ENCODE measurements at regions not wholly inside any gene's neighbourhood (a gene's known extent, or its start where the extent isn't known, plus 50 kb on each side); places are given as distances from the start of the nearest gene placed in this dataset.

DNA sequence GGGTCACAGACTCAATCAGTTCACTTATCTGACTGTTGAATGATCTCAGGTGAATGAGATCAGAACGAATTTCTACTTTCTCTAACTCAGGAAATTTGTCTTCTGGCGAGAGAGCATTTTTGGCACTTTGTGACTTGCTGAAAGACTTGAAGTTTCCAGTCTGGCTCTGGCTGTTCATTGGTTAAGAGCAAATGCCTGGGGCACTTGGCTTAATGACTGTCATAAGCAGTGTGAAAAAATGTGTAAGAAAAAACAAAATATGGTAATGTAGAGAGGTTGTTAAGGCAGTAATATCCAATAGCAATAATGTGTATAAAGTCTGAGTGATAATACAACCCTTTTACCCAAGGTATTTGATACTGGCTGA lies 71.3 kb upstream of the PGRMC2 start:
- no peak for DNase-seq

DNA sequence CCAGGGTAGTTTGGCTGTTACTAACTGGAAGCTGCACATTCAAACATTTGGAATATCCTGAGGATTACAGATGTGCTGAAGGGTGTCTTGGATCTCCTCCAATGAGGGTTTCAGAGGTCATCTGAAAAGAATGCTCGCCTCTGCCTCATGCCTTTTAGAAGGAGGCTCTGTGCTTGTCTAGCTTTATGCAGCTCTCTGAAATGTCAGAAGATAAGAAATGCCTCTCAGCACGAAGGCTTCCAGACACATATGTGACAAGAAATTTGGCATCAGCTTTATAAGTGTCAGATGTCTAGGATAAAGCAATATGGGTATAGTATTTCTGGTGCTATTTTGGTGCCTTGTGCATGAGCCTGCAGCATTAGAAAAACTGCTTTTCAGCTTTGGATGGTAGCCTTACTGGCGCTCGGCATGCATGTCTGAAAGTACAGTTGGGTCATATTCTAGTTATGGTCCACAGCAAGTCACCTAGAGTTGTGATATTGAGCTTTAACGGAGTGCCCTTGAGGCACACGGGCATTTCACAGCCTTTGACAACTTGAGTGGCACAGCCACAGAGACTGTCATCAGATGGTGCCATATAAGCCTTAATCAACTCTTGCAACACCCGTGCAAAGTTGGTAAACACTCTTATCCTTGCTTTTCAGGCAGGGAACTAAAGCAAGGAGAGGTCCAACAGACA lies 70.8 kb upstream of the PGRMC2 start:
- peak; percentile 32 to 88 (median 41) for DNase-seq

DNA sequence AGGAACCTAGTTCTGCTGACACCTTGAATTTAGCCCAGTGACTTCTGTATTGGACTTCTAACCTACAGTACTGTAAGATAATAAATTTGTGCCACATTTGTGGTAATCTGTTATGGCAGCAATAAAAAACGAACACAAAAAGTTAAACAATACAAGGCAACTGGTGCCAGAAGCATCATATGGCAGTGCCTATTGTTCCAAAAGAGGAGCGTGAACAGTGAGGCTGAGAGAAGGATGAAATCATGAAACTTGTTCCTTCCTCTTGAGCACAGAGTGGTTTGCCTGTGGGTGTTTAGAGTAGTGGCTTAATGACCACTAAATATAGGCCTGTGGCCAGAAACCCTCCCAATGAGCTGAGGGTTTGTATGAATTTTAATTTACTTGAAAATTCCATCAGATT lies 69.7 kb upstream of the PGRMC2 start:
- DNase-seq = no peak

DNA sequence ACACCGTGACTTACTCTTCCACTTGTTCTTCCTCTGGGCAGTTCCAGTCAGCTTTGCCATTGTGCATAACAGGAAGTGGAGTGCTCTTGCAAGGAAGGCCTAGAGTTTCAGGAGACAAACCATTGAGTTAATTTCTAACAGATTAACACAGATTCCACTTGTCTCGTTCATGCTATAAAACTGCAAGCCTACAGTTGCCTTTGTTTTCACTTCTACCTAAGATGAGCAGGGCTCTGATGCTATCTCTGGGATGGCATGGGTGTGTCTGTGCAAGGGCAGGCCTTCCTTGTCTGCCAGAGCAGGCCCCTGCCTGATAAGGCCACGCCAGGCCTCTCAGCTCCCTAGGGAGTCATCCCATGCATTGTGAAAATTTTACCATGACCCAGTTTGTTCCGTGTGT lies 67.7 kb upstream of the PGRMC2 start:
- no peak for DNase-seq

DNA sequence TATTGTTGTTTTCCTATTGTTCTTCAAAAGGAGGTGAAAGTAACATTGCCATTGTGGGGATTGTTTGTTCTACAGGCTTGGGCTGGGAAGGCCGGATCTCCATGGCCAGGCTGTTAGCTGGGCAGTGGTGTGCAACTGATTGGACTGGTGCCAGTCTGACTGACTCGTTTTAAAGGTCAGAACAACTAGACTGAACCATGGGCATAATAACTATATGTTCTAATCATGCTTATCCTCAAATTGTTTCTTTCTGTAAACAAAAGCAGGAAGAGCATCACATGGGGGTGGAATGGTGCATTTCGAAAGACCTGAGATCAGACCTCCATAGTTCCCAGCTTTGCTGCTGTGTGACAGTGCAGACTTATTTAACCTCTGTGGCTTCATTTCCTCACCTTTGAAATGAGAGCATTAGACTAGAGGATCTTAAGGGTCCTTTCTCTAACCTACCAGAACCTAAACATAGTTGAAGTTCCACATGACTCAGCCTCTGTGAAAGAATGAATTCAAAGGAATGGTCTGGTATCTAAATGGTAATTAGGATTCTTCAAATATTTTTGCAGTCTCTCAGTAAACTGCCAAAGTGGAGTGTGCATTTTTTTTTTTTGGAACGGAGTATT lies 66.7 kb upstream of the PGRMC2 start:
- peak in 1 of 3 donors; percentile 89 for DNase-seq

DNA sequence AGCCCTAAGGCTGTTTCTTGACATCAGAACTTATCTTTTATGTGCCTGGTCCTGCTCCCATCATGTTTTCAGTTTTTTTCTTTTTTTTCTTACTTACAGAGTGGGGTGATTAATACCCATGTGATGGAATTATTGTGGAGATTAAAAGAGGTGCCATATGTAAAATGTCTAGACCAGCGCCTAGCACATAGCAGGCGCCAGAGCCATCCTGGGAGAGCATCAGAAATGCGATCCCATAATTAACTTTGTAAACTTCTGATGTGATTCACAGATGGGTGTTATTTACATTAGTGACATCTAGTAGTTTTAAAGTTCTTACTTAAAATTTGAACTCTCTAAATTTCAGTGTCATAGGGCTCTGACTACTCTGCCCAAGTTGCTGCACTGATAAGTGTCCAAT lies 66.2 kb upstream of the PGRMC2 start:
- DNase-seq = no peak

GRCh38 chr4:128351502-128351901 lies 63.9 kb upstream of the PGRMC2 start:
- DNase-seq = no peak

GRCh38 chr4:128350449-128351045 lies 62.9 kb upstream of the PGRMC2 start:
- no peak for DNase-seq

DNA sequence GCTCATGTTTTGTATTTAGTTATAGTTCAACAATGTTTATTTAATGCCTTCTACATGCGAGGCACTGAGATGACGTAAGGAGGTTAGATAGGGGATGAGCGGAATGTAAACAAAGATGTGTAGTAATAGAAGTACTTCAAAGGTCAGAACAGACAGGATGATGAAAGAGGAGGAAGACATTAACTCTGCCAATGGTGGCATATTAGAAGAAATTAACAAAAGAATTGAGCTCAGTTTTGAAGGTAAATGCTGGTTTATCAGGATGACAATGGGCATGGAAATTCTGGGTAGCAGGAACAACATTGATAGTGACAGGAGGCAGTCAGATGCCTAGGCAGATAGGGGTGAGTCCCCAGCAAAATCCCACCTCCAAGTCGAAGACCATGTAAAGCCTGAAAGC lies 62.3 kb upstream of the PGRMC2 start:
- no peak for DNase-seq

DNA sequence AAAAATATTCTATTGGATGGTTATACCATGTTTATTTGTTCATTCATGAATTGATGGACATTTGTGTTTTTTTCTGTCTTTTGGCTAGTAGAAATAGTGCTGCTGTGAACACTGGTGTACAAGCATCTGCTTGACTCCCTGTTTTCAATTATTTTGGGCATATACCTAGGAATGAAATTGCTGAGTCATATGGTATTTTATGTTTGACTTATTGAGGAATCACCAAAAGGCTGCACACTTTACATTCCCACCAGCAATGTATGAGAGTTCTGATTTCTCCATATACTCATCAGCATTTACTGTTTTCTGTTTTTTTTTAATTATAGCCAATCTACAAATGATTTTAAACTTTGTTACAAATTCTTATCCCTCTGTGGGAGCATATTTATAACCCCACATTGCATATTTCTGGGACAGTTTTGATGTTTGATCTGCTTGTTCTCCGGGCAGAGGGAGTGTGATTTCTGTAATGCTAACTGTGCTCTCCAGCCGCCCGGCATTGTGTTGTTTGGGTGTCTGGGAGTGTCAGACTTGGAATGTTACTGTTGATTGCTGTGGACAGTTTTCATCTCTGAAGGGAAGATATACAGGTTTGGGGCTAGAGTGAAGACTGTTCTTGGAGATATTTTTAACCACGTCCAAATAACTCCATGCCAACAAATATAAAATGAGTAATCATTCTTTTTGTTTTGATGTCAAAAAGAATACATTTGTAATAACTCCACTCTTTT lies 60.5 kb upstream of the PGRMC2 start:
- DNase-seq = peak in 1 of 3 donors; percentile 43

DNA sequence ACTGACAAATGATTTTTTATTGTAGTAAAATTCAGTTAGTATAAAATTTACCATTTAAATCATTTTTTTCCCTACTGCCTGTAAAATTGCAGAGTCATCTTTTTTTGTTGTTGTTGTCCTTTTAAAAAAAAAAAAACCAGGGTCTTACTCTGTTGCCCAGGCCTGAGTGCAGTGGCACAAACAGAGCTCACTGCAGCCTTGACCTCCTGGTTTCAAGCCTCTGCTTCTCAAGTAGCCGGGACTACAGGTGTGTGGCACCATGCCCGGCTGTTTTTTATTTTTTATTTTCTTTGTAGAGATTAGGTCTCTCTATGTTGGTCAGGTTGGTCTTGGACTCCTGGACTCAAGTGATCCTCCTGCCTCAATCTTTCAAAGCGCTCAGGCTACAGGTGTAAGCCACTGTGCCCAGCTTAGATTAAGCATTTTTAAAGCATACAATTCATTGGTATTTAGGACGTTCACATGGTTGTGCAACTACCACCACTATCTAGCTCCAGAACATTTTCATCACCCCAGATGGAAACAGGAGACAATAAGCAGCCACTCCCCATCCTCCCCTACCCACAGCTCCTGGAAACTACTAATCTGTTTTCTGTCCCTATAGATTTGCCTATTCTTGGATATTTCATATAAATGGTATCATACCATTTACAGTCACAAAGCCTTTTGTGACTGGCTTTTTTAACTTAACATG lies 59.7 kb upstream of the PGRMC2 start:
- DNase-seq = no peak

- no peak for DNase-seq
Measured at GRCh38 chr4:128346054-128346716, 58.6 kb upstream of the PGRMC2 start.

GRCh38 chr4:128345650-128346049 lies 58.0 kb upstream of the PGRMC2 start:
- DNase-seq = no peak

- DNase-seq = no peak
Measured at GRCh38 chr4:128342762-128343161, 55.1 kb upstream of the PGRMC2 start.

DNA sequence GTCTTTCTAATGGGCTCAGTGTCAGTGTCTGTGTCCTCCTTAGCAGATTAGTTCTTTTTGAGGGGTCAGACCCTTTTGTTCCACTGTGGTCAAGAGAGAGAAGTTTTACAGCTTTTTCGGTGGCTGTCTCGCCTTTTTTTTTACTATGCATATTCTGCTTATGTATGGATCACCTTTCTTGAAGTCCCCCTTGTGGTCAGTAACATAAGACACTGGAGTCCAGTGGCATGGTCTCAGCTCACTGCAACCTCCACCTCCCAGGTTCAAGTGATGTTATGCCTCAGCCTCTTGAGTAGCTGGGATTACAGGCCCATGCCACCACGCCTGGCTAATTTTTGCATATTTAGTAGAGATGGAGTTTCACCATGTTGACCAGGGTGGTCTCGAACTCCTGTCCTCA lies 54.0 kb upstream of the PGRMC2 start:
- no peak for DNase-seq

DNA sequence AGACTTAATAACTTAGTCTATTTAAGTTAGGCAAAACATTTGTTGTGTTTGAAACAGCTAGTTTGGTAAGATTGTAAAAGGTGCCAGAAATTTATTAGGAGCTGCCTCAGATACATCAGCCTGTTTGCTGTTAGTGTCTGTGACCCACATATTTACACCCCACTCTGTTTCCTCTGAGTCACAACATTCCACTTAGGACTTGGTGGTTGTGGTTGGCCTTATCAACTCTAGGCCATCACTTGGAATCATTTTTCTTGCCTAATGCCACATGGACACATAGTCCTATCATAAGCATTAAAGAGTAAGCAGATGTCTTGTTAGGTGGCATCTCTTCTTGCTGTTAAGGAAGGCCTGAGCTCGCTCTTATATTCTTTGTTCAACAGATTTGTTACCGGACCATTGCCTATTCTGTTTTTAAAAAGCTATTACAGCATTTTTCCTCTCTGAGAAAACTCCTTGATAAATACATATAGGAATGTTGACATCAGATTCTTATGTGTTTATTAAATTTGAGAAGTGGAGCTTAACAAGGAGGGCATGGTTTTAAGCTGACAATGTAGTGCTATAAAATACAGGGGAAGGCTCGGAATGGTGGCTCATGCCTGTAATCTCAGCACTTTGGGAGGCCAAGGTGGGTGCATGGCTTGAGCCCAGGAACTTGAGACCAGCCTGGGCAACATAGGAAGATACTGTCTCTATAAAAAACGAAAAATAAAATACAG lies 51.2 kb upstream of the PGRMC2 start:
- DNase-seq = peak in 1 of 3 donors; percentile 82

DNA sequence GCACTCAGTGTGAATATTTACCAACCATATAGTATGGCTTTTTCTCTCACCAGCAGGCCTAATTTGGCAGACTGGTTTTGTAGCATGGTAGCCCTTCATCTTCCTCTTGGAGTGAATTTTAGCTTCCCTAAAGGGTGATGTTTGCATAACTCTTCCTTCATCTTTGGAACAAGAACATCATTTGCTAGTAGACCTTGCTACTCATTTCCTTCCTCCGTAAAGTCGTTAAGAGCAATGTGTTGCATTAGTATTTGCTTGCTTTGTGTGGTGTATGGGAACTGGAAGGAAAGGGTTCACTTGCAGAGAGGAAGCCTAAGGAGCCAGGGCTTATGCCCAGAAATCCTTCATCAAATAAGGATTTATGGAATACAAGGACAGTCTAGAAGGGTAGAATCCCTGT lies 50.2 kb upstream of the PGRMC2 start:
- DNase-seq = no peak

All from muscle of back (tissue), 3 donors.